Liver (tissue), 7 donors: ENCODE measurements at regions not wholly inside any gene's neighbourhood (a gene's known extent, or its start where the extent isn't known, plus 50 kb on each side); places are given as distances from the start of the nearest gene placed in this dataset.

Experiments
- DNase-seq: peaks from one replicate; pipeline ENCODE4 v3.0.0-alpha.2; 2017; ENCODE audit warnings: low spot score
- H3K27ac ChIP-seq, 2 donors: one replicate each; pipeline ENCODE4 v1.7.0; 2013; ENCODE audit warnings: inconsistent platforms in 2 of 2, low read length in 2 of 2, control low read depth in 1 of 2, low read depth in 1 of 2, mild to moderate bottlenecking in 1 of 2
- H3K27me3 ChIP-seq, 4 donors: one replicate each; pipeline versions ENCODE4 v1.6.1 to v1.7.0; 2013; ENCODE audit warnings: low read length in 3 of 4, inconsistent platforms in 1 of 4, mild to moderate bottlenecking in 1 of 4, moderate library complexity in 1 of 4; ENCODE audit not compliant: control insufficient read depth in 4 of 4, insufficient read depth in 4 of 4
- H3K36me3 ChIP-seq, 4 donors: one replicate each; pipeline versions ENCODE4 v1.6.1 to v1.7.0; 2013; ENCODE audit warnings: low read length in 3 of 4, mild to moderate bottlenecking in 3 of 4, low read depth in 1 of 4, moderate library complexity in 1 of 4; ENCODE audit not compliant: control insufficient read depth in 4 of 4, insufficient read depth in 3 of 4
- H3K4me1 ChIP-seq, 4 donors: one replicate each; pipeline versions ENCODE4 v1.6.1 to v1.7.0; 2013; ENCODE audit warnings: low read length in 3 of 4, mild to moderate bottlenecking in 3 of 4, moderate library complexity in 1 of 4; ENCODE audit not compliant: control insufficient read depth in 4 of 4, insufficient read depth in 4 of 4
- H3K4me3 ChIP-seq, 3 donors: one replicate each; pipeline versions ENCODE4 v1.6.1 to v1.7.0; 2013; ENCODE audit warnings: low read length in 3 of 3, control low read depth in 1 of 3, low read depth in 1 of 3, mild to moderate bottlenecking in 1 of 3
- H3K9ac ChIP-seq, 2 donors: one replicate each; pipeline ENCODE4 v1.7.0; 2013; ENCODE audit warnings: low read length in 2 of 2, mild to moderate bottlenecking in 2 of 2, moderate library complexity in 2 of 2, control low read depth in 1 of 2, low read depth in 1 of 2
- H3K9me3 ChIP-seq, 4 donors: one replicate each; pipeline versions ENCODE4 v1.6.1 to v1.7.0; 2013; ENCODE audit warnings: low read length in 3 of 4; ENCODE audit not compliant: control insufficient read depth in 4 of 4
- ATF3 ChIP-seq: IDR thresholded peaks from 2 replicates; pipeline ENCODE4 v1.6.1; 2016; ENCODE audit warnings: antibody characterized with exemption
- EGR1 ChIP-seq, 2 donors: IDR thresholded peaks; 2 replicates each; pipeline ENCODE4 v1.6.1; 2016 to 2018; ENCODE audit warnings: antibody characterized with exemption in 2 of 2, low read depth in 2 of 2
- FOXA1 ChIP-seq: IDR thresholded peaks from 2 replicates; pipeline ENCODE4 v1.6.1; 2016; ENCODE audit warnings: antibody characterized with exemption
- GABPA ChIP-seq, 2 donors: IDR thresholded peaks in 1 of 2; conservative IDR thresholded peaks in 1 of 2; 2 replicates each; pipeline ENCODE4 v1.6.1; 2016; ENCODE audit warnings: antibody characterized with exemption in 2 of 2, mild to moderate bottlenecking in 1 of 2, moderate library complexity in 1 of 2
- HNF4A ChIP-seq, 2 donors: conservative IDR thresholded peaks; 2 replicates each; pipeline ENCODE4 v1.6.1; 2016; ENCODE audit warnings: antibody characterized with exemption in 2 of 2, mild to moderate bottlenecking in 2 of 2
- HNF4G ChIP-seq: IDR thresholded peaks from 2 replicates; pipeline ENCODE4 v1.6.1; 2016; ENCODE audit warnings: antibody characterized with exemption
- JUND ChIP-seq, 2 donors: IDR thresholded peaks; 2 replicates each; pipeline ENCODE4 v1.6.1; 2016; ENCODE audit warnings: antibody characterized with exemption in 2 of 2
- NR2F2 ChIP-seq: IDR thresholded peaks from 2 replicates; pipeline ENCODE4 v1.6.1; 2016; ENCODE audit warnings: antibody characterized with exemption
- RAD21 ChIP-seq, 2 donors: IDR thresholded peaks; 2 replicates each; pipeline ENCODE4 v1.6.1; 2016; ENCODE audit warnings: antibody characterized with exemption in 2 of 2, mild to moderate bottlenecking in 2 of 2
- REST ChIP-seq: IDR thresholded peaks from 2 replicates; pipeline ENCODE4 v1.6.1; 2016; ENCODE audit warnings: antibody characterized with exemption, mild to moderate bottlenecking
- RXRA ChIP-seq, 2 donors: IDR thresholded peaks; 2 replicates each; pipeline ENCODE4 v1.6.1; 2017 to 2018; ENCODE audit warnings: antibody characterized with exemption in 2 of 2, mild to moderate bottlenecking in 1 of 2
- SP1 ChIP-seq: IDR thresholded peaks from 2 replicates; pipeline ENCODE4 v1.6.1; 2018; ENCODE audit warnings: antibody characterized with exemption, mild to moderate bottlenecking
- YY1 ChIP-seq: IDR thresholded peaks from 2 replicates; pipeline ENCODE4 v1.6.1; 2016; ENCODE audit warnings: antibody characterized with exemption, mild to moderate bottlenecking
- ZBTB33 ChIP-seq: IDR thresholded peaks from 2 replicates; pipeline ENCODE4 v1.6.1; 2016; ENCODE audit warnings: antibody characterized with exemption
- WGBS: extraction: QIAGEN DNeasy Blood & Tissue Kit; methylation state at CpG from one replicate; pipeline ENCODE4 v1.1.7; 2013; 5-methylcytosine and 5-hydroxymethylcytosine counted together
- donor health status: healthy.
- donor health status: healthy.
- donor health status: healthy.
- donor health status: healthy.

DNA sequence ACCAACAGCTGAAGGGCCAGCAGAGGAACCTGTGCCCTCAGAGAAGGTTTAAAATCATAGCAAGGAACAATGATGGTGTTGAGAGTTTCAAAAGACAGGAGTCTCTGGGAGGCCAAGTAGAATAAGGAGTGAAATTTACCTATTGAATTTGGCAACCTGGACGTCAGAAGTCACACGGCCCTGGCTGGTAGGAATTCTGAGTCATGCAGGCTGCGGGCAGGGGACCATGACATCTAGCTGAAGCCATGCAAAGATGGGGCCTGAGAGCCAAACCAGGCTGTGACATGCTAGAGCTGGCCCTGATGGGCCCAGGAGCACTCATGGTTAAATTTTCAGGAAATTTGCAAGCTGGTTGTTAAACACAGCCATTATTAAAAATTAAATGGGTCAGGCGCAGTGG lies 64.0 kb upstream of the SNX9 start:
- H3K9me3 ChIP-seq, result no peaks in the 10 kb centered on the region
- no peaks in the 10 kb centered on the region for H3K27me3 ChIP-seq
- peaks cover 0 to 10% (median 7%) of the 10 kb centered on the region in 4 donors for H3K4me1 ChIP-seq
- 96% methylated on average over 4 of the region's 4 CpGs for WGBS
- no peak for DNase-seq
- H3K9ac ChIP-seq, result no peak overlapping the region
- H3K27ac ChIP-seq, result no peak overlapping the region
- TF ChIP-seq NR2F2 (no peak), HNF4G (no peak), JUND (IDR thresholded peaks at IDR 0.05) (no peak), RXRA (IDR thresholded peaks at IDR 0.05) (no peak), RAD21 (IDR thresholded peaks at IDR 0.05) (no peak), HNF4A (conservative IDR thresholded peaks at IDR 0.05) (no peak), EGR1 (IDR thresholded peaks at IDR 0.05; ENCODE audit: low read depth in 2 of 2) (no peak)
- no peak overlapping the region for H3K4me3 ChIP-seq
- H3K36me3 ChIP-seq, result no peaks in the 10 kb centered on the region

DNA sequence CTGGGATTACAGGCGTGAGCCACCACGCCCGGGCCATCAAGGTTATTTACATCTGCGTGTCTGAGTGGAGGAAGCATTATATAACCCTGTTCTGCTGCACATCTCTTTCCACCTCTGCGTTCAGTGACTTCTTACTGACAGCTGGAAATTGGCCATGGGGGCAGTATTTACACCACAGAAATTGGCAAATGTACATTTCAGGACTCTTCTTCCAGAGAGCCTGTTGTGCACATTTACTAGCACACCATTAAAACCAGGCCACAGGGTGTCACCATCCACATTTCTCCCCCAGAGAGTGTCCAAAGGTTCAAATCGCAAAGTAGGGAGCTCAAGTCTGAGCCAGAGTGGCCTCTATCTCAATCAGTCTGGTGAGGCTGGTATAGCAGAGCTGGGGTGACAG lies 62.9 kb upstream of the SNX9 start:
- H3K27ac ChIP-seq, result no peak overlapping the region
- H3K9me3 ChIP-seq, result no peaks in the 10 kb centered on the region
- WGBS, result 93% methylated on average over 6 of the region's 6 CpGs
- H3K4me1 ChIP-seq, result peaks cover 0 to 13% (median 7%) of the 10 kb centered on the region in 4 donors
- H3K36me3 ChIP-seq, result no peaks in the 10 kb centered on the region
- no peak for DNase-seq
- H3K9ac ChIP-seq, result no peak overlapping the region
- no peak overlapping the region for H3K4me3 ChIP-seq
- no peak for TF ChIP-seq FOXA1
- TF ChIP-seq REST, result no peak
- TF ChIP-seq RXRA (IDR thresholded peaks at IDR 0.05), result no peak
- no peak for TF ChIP-seq GABPA (IDR thresholded peaks at IDR 0.05 in 1 of 2, conservative IDR thresholded peaks at IDR 0.05 in 1 of 2)
- TF ChIP-seq ZBTB33, result no peak
- TF ChIP-seq YY1, result no peak
- no peak for TF ChIP-seq ATF3
- no peak for TF ChIP-seq HNF4A (conservative IDR thresholded peaks at IDR 0.05)
- TF ChIP-seq NR2F2, result no peak
- TF ChIP-seq SP1, result no peak
- H3K27me3 ChIP-seq, result no peaks in the 10 kb centered on the region
